ENCODE measurements at regions not wholly inside any gene's neighbourhood (a gene's known extent, or its start where the extent isn't known, plus 50 kb on each side); places are given as distances from the start of the nearest gene placed in this dataset.

GRCh38 chr5:45062044-45062443 lies 253.3 kb downstream of the MRPS30 start:
- Histone ChIP-seq H3K27ac (ENCODE audit: low read length) (no peak overlapping the region), H4K20me1 (ENCODE audit: insufficient read depth) (no peaks in the 10 kb centered on the region), H3F3A (ENCODE audit: insufficient read depth, low read length, poor library complexity, severe bottlenecking) (no peaks in the 10 kb centered on the region), H2AFZ (ENCODE audit: low read depth, low read length) (no peak overlapping the region), H3K9me3 (ENCODE audit: low read length) (no peaks in the 10 kb centered on the region), H3K4me3 (ENCODE audit: low read length) (no peak overlapping the region), H3K36me3 (ENCODE audit: insufficient read depth, low read length) (no peaks in the 10 kb centered on the region), H3K9me2 (ENCODE audit: insufficient read depth, low read length) (no peaks in the 10 kb centered on the region), H3K4me2 (ENCODE audit: low read length) (no peak overlapping the region), H3K27me3 (ENCODE audit: insufficient read depth, low read depth, low read length) (no peaks in the 10 kb centered on the region), H3K79me2 (replicated peaks; ENCODE audit: insufficient read depth, low read length) (no peaks in the 10 kb centered on the region), H3K9ac (ENCODE audit: low read length) (no peak overlapping the region)
- TF ChIP-seq TAF1 (IDR thresholded peaks at IDR 0.05; ENCODE audit: low read depth) (no peak), EZH2 (IDR thresholded peaks at IDR 0.05; ENCODE audit: borderline replicate concordance, insufficient read depth, low read length, poor library complexity, severe bottlenecking) (no peak), MXI1 (conservative IDR thresholded peaks at IDR 0.05; ENCODE audit: poor library complexity, severe bottlenecking) (no peak), REST (IDR thresholded peaks at IDR 0.05; ENCODE audit: borderline replicate concordance) (no peak), SMC3 (conservative IDR thresholded peaks at IDR 0.05; ENCODE audit: poor library complexity) (no peak), RAD21 (conservative IDR thresholded peaks at IDR 0.05) (no peak), CTCF (IDR thresholded peaks at IDR 0.05; ENCODE audit: poor library complexity, severe bottlenecking) (no peak), POLR2AphosphoS5 (IDR thresholded peaks at IDR 0.05) (no peak), EP300 (conservative IDR thresholded peaks at IDR 0.05; ENCODE audit: poor library complexity, severe bottlenecking) (no peak)

GRCh38 chr5:45081082-45081481 lies 272.3 kb downstream of the MRPS30 start:
- no peak overlapping the region for H3K27ac ChIP-seq (ENCODE audit: low read length)
- no peaks in the 10 kb centered on the region for H3K9me3 ChIP-seq (ENCODE audit: low read length)
- no peak overlapping the region for H3K4me2 ChIP-seq (ENCODE audit: low read length)
- H3K9ac ChIP-seq (ENCODE audit: low read length): no peak overlapping the region
- H3K9me2 ChIP-seq (ENCODE audit: insufficient read depth, low read length): no peaks in the 10 kb centered on the region
- H4K20me1 ChIP-seq (ENCODE audit: insufficient read depth): no peaks in the 10 kb centered on the region
- no peaks in the 10 kb centered on the region for H3K36me3 ChIP-seq (ENCODE audit: insufficient read depth, low read length)
- H3K79me2 ChIP-seq (replicated peaks; ENCODE audit: insufficient read depth, low read length): no peaks in the 10 kb centered on the region
- no peaks in the 10 kb centered on the region for H3K27me3 ChIP-seq (ENCODE audit: insufficient read depth, low read depth, low read length)
- no peak for TF ChIP-seq SMC3 (conservative IDR thresholded peaks at IDR 0.05; ENCODE audit: poor library complexity)
- TF ChIP-seq REST (IDR thresholded peaks at IDR 0.05; ENCODE audit: borderline replicate concordance): no peak
- no peak for TF ChIP-seq CTCF (IDR thresholded peaks at IDR 0.05; ENCODE audit: poor library complexity, severe bottlenecking)
- TF ChIP-seq EZH2 (IDR thresholded peaks at IDR 0.05; ENCODE audit: borderline replicate concordance, insufficient read depth, low read length, poor library complexity, severe bottlenecking): no peak
- TF ChIP-seq POLR2AphosphoS5 (IDR thresholded peaks at IDR 0.05): no peak
- TF ChIP-seq TAF1 (IDR thresholded peaks at IDR 0.05; ENCODE audit: low read depth): no peak
- TF ChIP-seq RAD21 (conservative IDR thresholded peaks at IDR 0.05): no peak
- no peak overlapping the region for H3K4me3 ChIP-seq (ENCODE audit: low read length)
- no peaks in the 10 kb centered on the region for H3F3A ChIP-seq (ENCODE audit: insufficient read depth, low read length, poor library complexity, severe bottlenecking)
- no peak overlapping the region for H2AFZ ChIP-seq (ENCODE audit: low read depth, low read length)
